ENCODE measurements at regions not wholly inside any gene's neighbourhood (a gene's known extent, or its start where the extent isn't known, plus 50 kb on each side); places are given as distances from the start of the nearest gene placed in this dataset.

- DNase-seq (ENCODE audit: low read depth in 1 of 2, low spot score in 1 of 2): no peak
- no peak for TF ChIP-seq CTCF (IDR thresholded peaks at IDR 0.05; ENCODE audit: low read depth, low read length)
- Histone ChIP-seq H3K9me3 (ENCODE audit: low read depth) (no peaks in the 10 kb centered on the region), H3K4me1 (ENCODE audit: low read depth) (no peaks in the 10 kb centered on the region), H3K36me3 (no peaks in the 10 kb centered on the region), H3K27me3 (no peaks in the 10 kb centered on the region), H3K4me3 (no peak overlapping the region), H3K27ac (no peak overlapping the region)
Observed at GRCh38 chr17:20924306-20924705, 118.5 kb downstream of the USP22 start.

- Histone ChIP-seq H3K4me3 (no peak overlapping the region), H3K27me3 (no peaks in the 10 kb centered on the region)
- no peak for TF ChIP-seq CTCF (IDR thresholded peaks at IDR 0.05; ENCODE audit: low read depth, low read length)
Observed at GRCh38 chr17:20925091-20925490, 117.7 kb downstream of the USP22 start.

DNA sequence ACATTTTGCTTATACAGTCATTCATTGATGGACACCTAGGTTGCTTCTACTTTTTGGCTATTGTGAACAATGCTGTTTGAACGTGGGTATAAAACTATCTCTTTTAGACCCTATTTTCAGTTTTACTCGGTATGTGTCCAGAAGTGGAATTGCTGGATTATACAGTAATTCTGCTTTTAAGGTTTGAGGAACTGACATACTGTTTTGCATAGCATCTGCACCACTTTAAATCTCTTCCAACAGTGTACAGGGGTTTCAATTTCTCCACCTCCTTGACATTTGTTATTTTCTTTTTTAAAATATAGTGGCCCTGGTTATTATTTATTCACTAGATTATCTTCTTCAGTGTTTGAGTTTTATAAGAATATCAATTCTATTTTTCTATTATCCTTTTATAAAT lies 116.9 kb downstream of the USP22 start:
- H3K4me3 ChIP-seq: no peak overlapping the region
- H3K4me1 ChIP-seq (ENCODE audit: low read depth): no peaks in the 10 kb centered on the region
- no peaks in the 10 kb centered on the region for H3K9me3 ChIP-seq (ENCODE audit: low read depth)
- peaks cover 7% of the 10 kb centered on the region for H3K36me3 ChIP-seq
- no peak overlapping the region for H3K27ac ChIP-seq
- no peaks in the 10 kb centered on the region for H3K27me3 ChIP-seq
- DNase-seq (ENCODE audit: low read depth in 1 of 2, low spot score in 1 of 2): no peak
- no peak for TF ChIP-seq CTCF (IDR thresholded peaks at IDR 0.05; ENCODE audit: low read depth, low read length)

More at GRCh38 chr17:20925091-20925490, 117.7 kb downstream of the USP22 start:
- H3K27ac ChIP-seq: no peak overlapping the region
- no peaks in the 10 kb centered on the region for H3K4me1 ChIP-seq (ENCODE audit: low read depth)
- peaks cover 2% of the 10 kb centered on the region for H3K36me3 ChIP-seq
- no peaks in the 10 kb centered on the region for H3K9me3 ChIP-seq (ENCODE audit: low read depth)
- peak in 1 of 2 donors; percentile 51 for DNase-seq (ENCODE audit: low read depth in 1 of 2, low spot score in 1 of 2)

DNA sequence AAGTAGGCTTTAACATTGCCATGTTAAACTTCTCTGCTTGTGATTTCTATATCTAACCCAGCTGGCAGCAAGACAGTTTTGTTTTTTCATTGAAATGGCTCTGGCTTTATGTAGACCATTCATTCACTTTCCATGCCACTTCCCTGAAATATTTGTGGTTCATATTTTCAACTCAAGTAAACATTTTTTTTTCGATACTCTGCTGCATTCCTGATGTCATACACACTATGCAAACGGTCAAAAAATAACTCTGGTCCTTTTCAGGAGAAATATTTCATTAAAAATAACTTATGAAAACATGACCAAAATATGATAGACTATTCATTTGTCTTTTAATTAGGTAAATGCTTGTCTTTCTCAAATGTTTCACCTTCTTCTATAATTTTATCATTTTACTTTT lies 116.3 kb downstream of the USP22 start:
- TF ChIP-seq CTCF (IDR thresholded peaks at IDR 0.05; ENCODE audit: low read depth, low read length): no peak
- Histone ChIP-seq H3K4me1 (ENCODE audit: low read depth) (no peaks in the 10 kb centered on the region), H3K27ac (no peak overlapping the region), H3K4me3 (no peak overlapping the region), H3K36me3 (peaks cover 7% of the 10 kb centered on the region), H3K9me3 (ENCODE audit: low read depth) (no peaks in the 10 kb centered on the region), H3K27me3 (no peaks in the 10 kb centered on the region)
- peak in 1 of 2 donors; percentile 42 for DNase-seq (ENCODE audit: low read depth in 1 of 2, low spot score in 1 of 2)

DNA sequence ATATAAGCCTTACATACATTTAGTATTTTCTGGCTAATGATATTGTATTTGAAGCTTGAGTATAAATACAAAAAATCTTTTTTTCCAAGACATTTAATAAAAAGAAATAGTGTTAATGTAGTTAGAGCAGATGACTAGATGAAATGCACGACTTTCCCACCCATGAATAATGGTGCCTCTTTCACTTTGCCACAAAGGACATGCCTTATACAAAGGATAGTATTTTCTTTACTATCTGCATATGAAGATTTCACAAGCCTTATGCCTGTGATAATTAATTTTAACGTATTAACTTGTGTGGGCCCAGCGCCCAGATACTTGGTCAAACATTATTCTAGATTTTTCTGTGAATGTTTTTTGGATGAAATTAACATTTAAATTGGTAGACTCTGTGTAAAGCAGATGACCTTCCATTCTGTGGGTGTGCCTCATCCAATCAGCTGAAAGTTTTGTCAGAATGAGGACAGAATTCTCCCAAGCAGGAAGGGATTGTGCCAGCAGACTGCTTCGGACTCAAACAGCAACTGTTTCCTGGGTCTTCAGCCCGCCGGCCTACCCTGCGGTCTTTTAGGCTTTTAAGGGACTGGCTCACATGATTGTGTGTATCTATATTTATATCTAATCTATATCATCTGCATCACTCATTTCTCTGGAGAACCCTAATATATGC lies 115.4 kb downstream of the USP22 start:
- Histone ChIP-seq H3K27ac (no peak overlapping the region), H3K27me3 (no peaks in the 10 kb centered on the region), H3K36me3 (peaks cover 16% of the 10 kb centered on the region), H3K4me1 (ENCODE audit: low read depth) (no peaks in the 10 kb centered on the region), H3K4me3 (no peak overlapping the region), H3K9me3 (ENCODE audit: low read depth) (no peaks in the 10 kb centered on the region)
- DNase-seq (ENCODE audit: low read depth in 1 of 2, low spot score in 1 of 2): peak in 1 of 2 donors; percentile 42
- TF ChIP-seq CTCF (IDR thresholded peaks at IDR 0.05; ENCODE audit: low read depth, low read length): no peak

Data from cardiac muscle cell (in vitro differentiated cells and primary cell).